HEK293 (cell line): ENCODE measurements at regions not wholly inside any gene's neighbourhood (a gene's known extent, or its start where the extent isn't known, plus 50 kb on each side); places are given as distances from the start of the nearest gene placed in this dataset.

ENCODE experiments used
- CTCF ChIA-PET: fragments of 350-600 bp; formaldehyde crosslinking; extraction: SDS; loops from one replicate; lab custom pipeline; 2021; ENCODE audit warnings: antibody characterized with exemption; lab: Yijun Ruan, JAX
- POLR2A ChIA-PET: fragments of 300-600 bp; formaldehyde crosslinking; extraction: SDS; loops from one replicate; lab custom pipeline; 2020; ENCODE audit warnings: antibody characterized with exemption, inconsistent platforms; lab: Yijun Ruan, JAX
- H3K27ac ChIP-seq: fragments of 200-500 bp; sonication (Bioruptor generic); 2 replicates; pipeline ENCODE4 v1.5.1; 2014; ENCODE audit warnings: low read depth, low read length, control low read depth, inconsistent platforms; ENCODE audit errors: extremely low read depth
- H3K36me3 ChIP-seq, 2 experiments: fragments of 200-500 bp in 1 of 2; sonication (Bioruptor generic) in 1 of 2; 1 replicate in 1 of 2; 2 replicates in 1 of 2; pipeline ENCODE4 v1.5.1; 2014 to 2017; ENCODE audit warnings: inconsistent platforms in 2 of 2, low read length in 2 of 2; ENCODE audit not compliant: control insufficient read depth in 2 of 2, insufficient read depth in 1 of 2
- H3K4me1 ChIP-seq: fragments of 200-500 bp; sonication (Bioruptor generic); 2 replicates; pipeline ENCODE4 v1.5.1; 2014; ENCODE audit warnings: mild to moderate bottlenecking, low read length, inconsistent platforms; ENCODE audit not compliant: control insufficient read depth, insufficient read depth
- H3K4me3 ChIP-seq: 2 replicates; pipeline ENCODE4 v1.5.1; 2011; ENCODE audit warnings: low read depth, mild to moderate bottlenecking, control low read depth, low read length, moderate library complexity
- H3K9me3 ChIP-seq: fragments of 200-500 bp; sonication (Bioruptor generic); 2 replicates; pipeline ENCODE4 v1.5.1; 2014; ENCODE audit warnings: low read depth, low read length, inconsistent platforms; ENCODE audit not compliant: control insufficient read depth, insufficient read depth
- MEIS1 ChIP-seq: sonication (generic); formaldehyde crosslinking; IDR thresholded peaks from 2 replicates; pipeline ENCODE4 v1.8.1; 2022; ENCODE audit warnings: missing genetic modification reagents, mild to moderate bottlenecking, borderline replicate concordance
- ZBTB17 ChIP-seq: fragments of 450-650 bp; formaldehyde crosslinking; IDR thresholded peaks from 2 replicates; pipeline ENCODE4 v1.5.1; 2016; ENCODE audit warnings: missing biosample characterization, missing genetic modification characterization
- ZNF10 ChIP-seq: fragments of 450-650 bp; formaldehyde crosslinking; IDR thresholded peaks from 2 replicates; pipeline ENCODE4 v1.5.1; 2017; ENCODE audit warnings: missing biosample characterization, missing genetic modification characterization
- ZNF112 ChIP-seq: fragments of 450-650 bp; formaldehyde crosslinking; IDR thresholded peaks from 2 replicates; pipeline ENCODE4 v1.5.0; 2017; ENCODE audit warnings: missing biosample characterization, missing genetic modification characterization
- ZNF2 ChIP-seq: fragments of 450-650 bp; formaldehyde crosslinking; IDR thresholded peaks from 2 replicates; pipeline ENCODE4 v1.5.1; 2016; ENCODE audit warnings: missing biosample characterization, missing genetic modification characterization
- ZNF221 ChIP-seq: fragments of 450-650 bp; formaldehyde crosslinking; IDR thresholded peaks from 2 replicates; pipeline ENCODE4 v1.5.1; 2017; ENCODE audit warnings: missing biosample characterization, missing genetic modification characterization, borderline replicate concordance
- ZNF341 ChIP-seq: fragments of 450-650 bp; formaldehyde crosslinking; IDR thresholded peaks from 2 replicates; pipeline ENCODE4; 2016; ENCODE audit warnings: low read depth, missing biosample characterization, missing genetic modification characterization
- ZNF404 ChIP-seq: fragments of 450-650 bp; formaldehyde crosslinking; IDR thresholded peaks from 2 replicates; pipeline ENCODE4 v1.5.1; 2017; ENCODE audit warnings: missing biosample characterization, missing genetic modification characterization
- ZNF501 ChIP-seq: fragments of 450-650 bp; formaldehyde crosslinking; IDR thresholded peaks from 2 replicates; pipeline ENCODE4 v1.5.1; 2016; ENCODE audit warnings: missing biosample characterization, missing genetic modification characterization
- ZNF558 ChIP-seq: fragments of 450-650 bp; formaldehyde crosslinking; IDR thresholded peaks from 2 replicates; pipeline ENCODE4 v1.5.1; 2016; ENCODE audit warnings: missing biosample characterization, missing genetic modification characterization
- ZNF561 ChIP-seq: fragments of 450-650 bp; IDR thresholded peaks from 2 replicates; pipeline ENCODE4 v1.5.1; 2018; ENCODE audit warnings: missing biosample characterization, missing genetic modification characterization, borderline replicate concordance
- ZNF660 ChIP-seq: fragments of 450-650 bp; IDR thresholded peaks from 2 replicates; pipeline ENCODE4 v1.5.1; 2018; ENCODE audit warnings: missing biosample characterization, mild to moderate bottlenecking, missing genetic modification characterization
- ZNF677 ChIP-seq: fragments of 450-650 bp; IDR thresholded peaks from 2 replicates; pipeline ENCODE4 v1.5.0; 2018; ENCODE audit warnings: missing biosample characterization, mild to moderate bottlenecking, missing genetic modification characterization, moderate library complexity
- ZNF830 ChIP-seq: fragments of 450-650 bp; IDR thresholded peaks from 2 replicates; pipeline ENCODE4 v1.5.0; 2018; ENCODE audit warnings: missing biosample characterization, missing genetic modification characterization, low read depth, mild to moderate bottlenecking, moderate library complexity
- TF ChIP-seq, protein P1 (sequence below): fragments of 450-650 bp; formaldehyde crosslinking; IDR thresholded peaks from 2 replicates; pipeline ENCODE4 v1.5.1; 2016; ENCODE audit warnings: missing biosample characterization, missing genetic modification characterization
- TF ChIP-seq, protein P2 (sequence below): fragments of 450-650 bp; formaldehyde crosslinking; IDR thresholded peaks from 2 replicates; pipeline ENCODE4 v1.5.1; 2016; ENCODE audit warnings: missing biosample characterization, missing genetic modification characterization
- TF ChIP-seq, protein P3 (sequence below): fragments of 450-650 bp; formaldehyde crosslinking; IDR thresholded peaks from 2 replicates; pipeline ENCODE4 v1.5.1; 2017; ENCODE audit warnings: missing biosample characterization, mild to moderate bottlenecking, missing genetic modification characterization, moderate library complexity

DNA sequence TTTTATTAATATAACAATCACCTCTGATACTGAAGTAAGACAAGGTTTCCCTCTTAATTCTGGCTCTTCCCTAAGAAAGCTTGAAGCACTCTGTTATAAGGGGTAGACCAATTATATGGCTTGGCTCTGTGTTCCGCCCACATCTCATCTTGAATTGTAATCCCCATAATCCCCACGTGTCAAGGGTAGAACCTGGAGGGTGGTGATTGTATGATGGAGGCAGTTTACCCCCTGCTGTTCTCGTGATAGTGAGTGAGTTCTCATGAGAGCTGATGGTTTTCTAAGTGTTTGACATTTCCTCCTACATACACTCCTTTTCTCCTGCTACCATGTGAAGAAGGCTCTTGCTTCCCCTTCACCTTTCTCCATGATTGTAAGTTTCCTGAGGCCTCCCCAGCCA is 363.8 kb upstream of the PCDH20 start:
- Histone ChIP-seq H3K4me3 (no peak overlapping the region), H3K27ac (no peak overlapping the region), H3K36me3 (no peaks in the 10 kb centered on the region), H3K4me1 (no peaks in the 10 kb centered on the region), H3K9me3 (no peaks in the 10 kb centered on the region)
- TF ChIP-seq ZNF677 (tag by site-specific recombination) (no peak), ZNF830 (tag by site-specific recombination) (no peak), ZBTB17 (tag by site-specific recombination) (no peak), ZNF221 (tag by site-specific recombination) (no peak), ZNF112 (no peak), ZNF2 (tag by site-specific recombination) (no peak)
- TF ChIP-seq, protein P1, sequence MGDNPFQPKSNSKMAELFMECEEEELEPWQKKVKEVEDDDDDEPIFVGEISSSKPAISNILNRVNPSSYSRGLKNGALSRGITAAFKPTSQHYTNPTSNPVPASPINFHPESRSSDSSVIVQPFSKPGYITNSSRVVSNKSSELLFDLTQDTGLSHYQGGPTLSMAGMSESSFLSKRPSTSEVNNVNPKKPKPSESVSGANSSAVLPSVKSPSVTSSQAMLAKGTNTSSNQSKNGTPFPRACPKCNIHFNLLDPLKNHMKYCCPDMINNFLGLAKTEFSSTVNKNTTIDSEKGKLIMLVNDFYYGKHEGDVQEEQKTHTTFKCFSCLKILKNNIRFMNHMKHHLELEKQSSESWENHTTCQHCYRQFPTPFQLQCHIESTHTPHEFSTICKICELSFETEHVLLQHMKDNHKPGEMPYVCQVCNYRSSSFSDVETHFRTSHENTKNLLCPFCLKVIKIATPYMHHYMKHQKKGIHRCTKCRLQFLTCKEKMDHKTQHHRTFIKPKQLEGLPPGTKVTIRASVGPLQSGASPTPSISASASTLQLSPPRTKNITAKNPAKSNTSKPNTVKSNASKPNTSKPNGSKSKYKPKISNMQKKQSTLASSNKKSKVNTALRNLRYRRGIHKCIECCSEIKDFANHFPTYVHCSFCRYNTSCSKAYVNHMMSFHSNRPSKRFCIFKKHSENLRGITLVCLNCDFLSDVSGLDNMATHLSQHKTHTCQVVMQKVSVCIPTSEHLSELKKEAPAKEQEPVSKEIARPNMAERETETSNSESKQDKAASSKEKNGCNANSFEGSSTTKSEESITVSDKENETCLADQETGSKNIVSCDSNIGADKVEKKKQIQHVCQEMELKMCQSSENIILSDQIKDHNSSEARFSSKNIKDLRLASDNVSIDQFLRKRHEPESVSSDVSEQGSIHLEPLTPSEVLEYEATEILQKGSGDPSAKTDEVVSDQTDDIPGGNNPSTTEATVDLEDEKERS, result no peak
- TF ChIP-seq, protein P2, sequence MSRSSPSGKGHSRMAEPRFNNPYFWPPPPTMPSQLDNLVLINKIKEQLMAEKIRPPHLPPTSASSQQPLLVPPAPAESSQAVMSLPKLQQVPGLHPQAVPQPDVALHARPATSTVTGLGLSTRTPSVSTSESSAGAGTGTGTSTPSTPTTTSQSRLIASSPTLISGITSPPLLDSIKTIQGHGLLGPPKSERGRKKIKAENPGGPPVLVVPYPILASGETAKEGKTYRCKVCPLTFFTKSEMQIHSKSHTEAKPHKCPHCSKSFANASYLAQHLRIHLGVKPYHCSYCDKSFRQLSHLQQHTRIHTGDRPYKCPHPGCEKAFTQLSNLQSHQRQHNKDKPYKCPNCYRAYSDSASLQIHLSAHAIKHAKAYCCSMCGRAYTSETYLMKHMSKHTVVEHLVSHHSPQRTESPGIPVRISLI, result no peak
- TF ChIP-seq, protein P3, sequence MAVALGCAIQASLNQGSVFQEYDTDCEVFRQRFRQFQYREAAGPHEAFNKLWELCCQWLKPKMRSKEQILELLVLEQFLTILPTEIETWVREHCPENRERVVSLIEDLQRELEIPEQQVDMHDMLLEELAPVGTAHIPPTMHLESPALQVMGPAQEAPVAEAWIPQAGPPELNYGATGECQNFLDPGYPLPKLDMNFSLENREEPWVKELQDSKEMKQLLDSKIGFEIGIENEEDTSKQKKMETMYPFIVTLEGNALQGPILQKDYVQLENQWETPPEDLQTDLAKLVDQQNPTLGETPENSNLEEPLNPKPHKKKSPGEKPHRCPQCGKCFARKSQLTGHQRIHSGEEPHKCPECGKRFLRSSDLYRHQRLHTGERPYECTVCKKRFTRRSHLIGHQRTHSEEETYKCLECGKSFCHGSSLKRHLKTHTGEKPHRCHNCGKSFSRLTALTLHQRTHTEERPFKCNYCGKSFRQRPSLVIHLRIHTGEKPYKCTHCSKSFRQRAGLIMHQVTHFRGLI, result no peak
- ChIA-PET CTCF (no interaction called here), POLR2A (no interaction called here)

DNA sequence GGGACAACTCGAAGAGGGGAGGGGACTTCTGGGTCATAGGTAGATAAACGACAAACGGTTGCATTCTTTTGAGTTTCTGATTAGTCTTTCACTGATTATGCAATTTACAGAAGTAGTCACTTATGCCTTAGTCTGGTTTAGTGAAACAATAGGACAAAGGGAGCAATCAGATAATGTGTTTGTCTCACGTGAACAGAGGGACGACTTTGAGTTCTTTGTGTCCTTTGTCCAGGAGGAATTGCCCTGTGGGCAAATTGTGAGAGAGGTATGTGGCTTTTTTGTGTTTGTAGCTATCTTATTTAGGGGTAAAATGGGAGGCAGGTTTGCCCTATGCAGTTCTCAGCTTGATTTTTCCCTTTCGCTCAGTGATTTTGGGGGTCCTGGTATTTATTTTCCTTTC is 362.9 kb upstream of the PCDH20 start:
- no peaks in the 10 kb centered on the region for H3K4me1 ChIP-seq
- POLR2A ChIA-PET, result no interaction called here
- no peaks in the 10 kb centered on the region for H3K9me3 ChIP-seq
- TF ChIP-seq ZNF404 (no peak), ZNF10 (tag by site-specific recombination) (no peak)
- no peaks in the 10 kb centered on the region for H3K36me3 ChIP-seq
- H3K27ac ChIP-seq, result no peak overlapping the region
- H3K4me3 ChIP-seq, result no peak overlapping the region
- CTCF ChIA-PET, result no interaction called here

DNA sequence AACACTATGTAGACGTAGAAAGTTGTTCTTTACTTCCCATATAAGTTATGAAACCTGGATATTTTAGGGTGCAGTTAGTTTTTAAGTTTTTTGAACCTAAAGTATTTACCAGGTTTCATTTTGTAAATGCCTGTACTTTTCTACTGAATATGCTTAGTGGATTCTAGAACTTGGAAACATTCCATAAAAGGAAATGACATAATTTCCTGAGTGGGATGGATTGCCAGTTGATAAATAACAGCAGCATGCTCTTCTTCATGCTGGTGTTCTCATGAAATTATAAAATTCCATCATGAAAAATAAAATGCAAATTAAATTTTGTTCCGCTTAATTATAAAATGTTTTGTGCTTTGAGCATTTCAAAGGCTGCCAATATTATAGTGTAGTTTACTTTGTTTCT is 362.2 kb upstream of the PCDH20 start:
- Histone ChIP-seq H3K4me1 (no peaks in the 10 kb centered on the region), H3K36me3 (no peaks in the 10 kb centered on the region), H3K4me3 (no peak overlapping the region), H3K9me3 (no peaks in the 10 kb centered on the region), H3K27ac (no peak overlapping the region)
- ChIA-PET POLR2A (no interaction called here), CTCF (no interaction called here)
- TF ChIP-seq ZNF558 (no peak), ZNF660 (tag by site-specific recombination) (no peak), ZNF501 (tag by site-specific recombination) (no peak), MEIS1 (CRISPR knock-in tag) (no peak), ZNF341 (no peak), ZNF561 (tag by site-specific recombination) (no peak)
